SK-N-SH (cell line): ENCODE measurements at regions not wholly inside any gene's neighbourhood (a gene's known extent, or its start where the extent isn't known, plus 50 kb on each side); places are given as distances from the start of the nearest gene placed in this dataset.
"Not testable (repeated sequence)": the region's sequence is repeated elsewhere in the genome, so short reads cannot be mapped to it uniquely, and the experiment has no call there.

Experiments
- CTCF ChIA-PET: fragments of 300-600, 350-600 bp; formaldehyde crosslinking; extraction: SDS; loops from one replicate; lab custom pipeline; 2021; lab: Yijun Ruan, JAX
- POLR2A ChIA-PET: fragments of 350-600 bp; sonication (Branson Sonifier 250); formaldehyde crosslinking; extraction: SDS; loops from one replicate; lab custom pipeline; 2020; ENCODE audit warnings: antibody characterized with exemption, inconsistent platforms; lab: Yijun Ruan, JAX
- DNase-seq: peaks from one replicate; pipeline ENCODE4 v3.0.0; 2012
- H2AFZ ChIP-seq: fragments of 200-600 bp; sonication (generic); 2 replicates; pipeline ENCODE4 v1.8.1; 2016; ENCODE audit warnings: antibody characterized with exemption, mild to moderate bottlenecking, low read depth
- H3F3A ChIP-seq: fragments of 200-600 bp; sonication (generic); replicated peaks from 2 replicates; pipeline ENCODE3; 2016; ENCODE audit warnings: antibody characterized with exemption, mild to moderate bottlenecking; ENCODE audit not compliant: insufficient read depth
- H3K27ac ChIP-seq, 2 experiments: fragments of 200-500 bp in 1 of 2; fragments of 200-600 bp in 1 of 2; sonication (Bioruptor generic) in 1 of 2; sonication (generic), shearing (Covaris generic) in 1 of 2; 2 replicates each; pipeline versions ENCODE4 v1.5.1 to v1.6.1; 2014 to 2016; ENCODE audit warnings: low read depth in 2 of 2, inconsistent platforms in 1 of 2, low read length in 1 of 2, mild to moderate bottlenecking in 1 of 2, mixed read lengths in 1 of 2
- H3K27me3 ChIP-seq: fragments of 200-600 bp; sonication (generic), shearing (Covaris generic); 2 replicates; pipeline ENCODE4 v1.6.1; 2016; ENCODE audit warnings: mixed run types; ENCODE audit not compliant: insufficient read depth
- H3K36me3 ChIP-seq, 2 experiments: fragments of 200-500 bp in 1 of 2; fragments of 200-600 bp in 1 of 2; sonication (Bioruptor generic) in 1 of 2; sonication (generic) in 1 of 2; replicated peaks in 1 of 2; 2 replicates each; pipeline versions ENCODE3 to v1.5.1; 2014 to 2016; ENCODE audit warnings: low read length in 1 of 2, mild to moderate bottlenecking in 1 of 2; ENCODE audit not compliant: insufficient read depth in 2 of 2, control insufficient read depth in 1 of 2
- H3K4me1 ChIP-seq, 2 experiments: fragments of 200-500 bp in 1 of 2; fragments of 200-600 bp in 1 of 2; sonication (Bioruptor generic) in 1 of 2; sonication (generic), shearing (Covaris generic) in 1 of 2; 2 replicates each; pipeline versions ENCODE4 v1.5.1 to v1.6.1; 2014 to 2016; ENCODE audit warnings: low read depth in 1 of 2, low read length in 1 of 2, mixed run types in 1 of 2; ENCODE audit not compliant: insufficient read depth in 2 of 2, control insufficient read depth in 1 of 2
- H3K4me2 ChIP-seq: fragments of 200-600 bp; sonication (generic), shearing (Covaris generic); 2 replicates; pipeline ENCODE4 v1.6.1; 2017; ENCODE audit warnings: mixed run types
- H3K4me3 ChIP-seq, 2 experiments: fragments of 200-500 bp in 1 of 2; fragments of 200-600 bp in 1 of 2; sonication (Bioruptor generic) in 1 of 2; sonication (generic), shearing (Covaris generic) in 1 of 2; 2 replicates each; pipeline versions ENCODE4 v1.5.1 to v1.8.1; 2014 to 2016; ENCODE audit warnings: low read depth in 2 of 2, inconsistent platforms in 1 of 2, low read length in 1 of 2, mild to moderate bottlenecking in 1 of 2, mixed read lengths in 1 of 2, moderate library complexity in 1 of 2
- H3K79me2 ChIP-seq: fragments of 200-600 bp; sonication (generic); 2 replicates; pipeline ENCODE4 v1.8.1; 2017; ENCODE audit warnings: mild to moderate bottlenecking; ENCODE audit not compliant: insufficient read depth
- H3K9ac ChIP-seq: fragments of 200-600 bp; sonication (generic); 2 replicates; pipeline ENCODE4 v1.6.1; 2017; ENCODE audit warnings: mixed run types
- H3K9me2 ChIP-seq: fragments of 200-600 bp; sonication (generic); 2 replicates; pipeline ENCODE4 v1.6.1; 2017; ENCODE audit warnings: mixed run types
- H3K9me3 ChIP-seq: fragments of 200-600 bp; sonication (generic); 2 replicates; pipeline ENCODE4 v1.6.1; 2017; ENCODE audit warnings: mixed run types, mild to moderate bottlenecking, moderate library complexity
- H4K20me1 ChIP-seq: fragments of 200-600 bp; sonication (generic); 2 replicates; pipeline ENCODE4 v1.6.1; 2017; ENCODE audit warnings: mild to moderate bottlenecking, mixed run types; ENCODE audit not compliant: insufficient read depth
- CTCF ChIP-seq: fragments of 200-600 bp; sonication (generic); IDR thresholded peaks from 2 replicates; pipeline ENCODE4 v1.6.1; 2017; ENCODE audit warnings: antibody characterized with exemption, mild to moderate bottlenecking, moderate library complexity
- EZH2phosphoT487 ChIP-seq: fragments of 200-600 bp; sonication (generic); IDR thresholded peaks from 2 replicates; pipeline ENCODE4 v1.6.1; 2017; ENCODE audit warnings: low read depth, mixed run types, mild to moderate bottlenecking, antibody characterized with exemption, moderate library complexity, borderline replicate concordance
- FOXJ3 ChIP-seq: sonication (generic); formaldehyde crosslinking; IDR thresholded peaks from 2 replicates; pipeline ENCODE4 v1.5.1; 2020; ENCODE audit warnings: mild to moderate bottlenecking, missing genetic modification reagents
- GABPA ChIP-seq: IDR thresholded peaks from 2 replicates; pipeline ENCODE4 v1.4.0; 2012; ENCODE audit warnings: low read depth, mild to moderate bottlenecking
- IRF3 ChIP-seq: fragments of 150-350 bp; IDR thresholded peaks from 2 replicates; pipeline ENCODE4 v1.6.1; 2016; ENCODE audit warnings: mild to moderate bottlenecking, low read depth, low read length
- NFIC ChIP-seq: IDR thresholded peaks from 2 replicates; pipeline ENCODE4 v1.4.0; 2012; ENCODE audit warnings: borderline replicate concordance
- POLR2AphosphoS5 ChIP-seq: IDR thresholded peaks from 2 replicates; pipeline ENCODE4 v1.6.1; 2012; ENCODE audit warnings: low read depth, low read length
- RCOR1 ChIP-seq: fragments of 150-350 bp; IDR thresholded peaks from 2 replicates; pipeline ENCODE4 v1.6.1; 2017; ENCODE audit warnings: antibody characterized with exemption, low read length
- RFX5 ChIP-seq: IDR thresholded peaks from 2 replicates; pipeline ENCODE4 v1.6.1; 2012; ENCODE audit warnings: mild to moderate bottlenecking, improper control_type of control experiment, low read length
- RXRA ChIP-seq: IDR thresholded peaks from 2 replicates; pipeline ENCODE4 v1.4.0; 2012; ENCODE audit warnings: low read depth, mild to moderate bottlenecking, borderline replicate concordance
- SIN3A ChIP-seq: IDR thresholded peaks from 2 replicates; pipeline ENCODE4 v1.6.1; 2012; ENCODE audit warnings: low read depth, mild to moderate bottlenecking, low read length, moderate library complexity, borderline replicate concordance
- SMC3 ChIP-seq: IDR thresholded peaks from 2 replicates; pipeline ENCODE4 v1.6.1; 2012; ENCODE audit warnings: low read depth, low read length, improper control_type of control experiment
- TEAD4 ChIP-seq: IDR thresholded peaks from 2 replicates; pipeline ENCODE4 v1.4.0; 2012; ENCODE audit warnings: mild to moderate bottlenecking, borderline replicate concordance; ENCODE audit not compliant: insufficient read depth
- USF1 ChIP-seq: IDR thresholded peaks from 2 replicates; pipeline ENCODE4 v1.4.0; 2012; ENCODE audit warnings: low read depth, borderline replicate concordance
- YY1 ChIP-seq: IDR thresholded peaks from 2 replicates; pipeline ENCODE4 v1.4.0; 2012; ENCODE audit warnings: low read depth, mild to moderate bottlenecking
- WGBS: methylation state at CpG from one replicate; pipeline ENCODE4 v1.1.6; 2017; ENCODE audit warnings: low lambda C conversion rate; 5-methylcytosine and 5-hydroxymethylcytosine counted together

- H3K9ac ChIP-seq, H3K9me2 ChIP-seq, H3K27ac ChIP-seq, H3K4me2 ChIP-seq, H3K27me3 ChIP-seq, POLR2A ChIA-PET, CTCF ChIA-PET, H3K9me3 ChIP-seq, H2AFZ ChIP-seq, H3F3A ChIP-seq, H4K20me1 ChIP-seq, H3K4me3 ChIP-seq, H3K79me2 ChIP-seq, H3K36me3 ChIP-seq, H3K4me1 ChIP-seq, DNase-seq: not testable (repeated sequence)
- WGBS, result 88% methylated on average over 1 of the region's 1 CpG
Measured at GRCh38 chr3:178112552-178112951, 423.7 kb upstream of the KCNMB2 start.

- H3K4me3 ChIP-seq, result no peak overlapping the region
- no peak overlapping the region for H2AFZ ChIP-seq
- POLR2A ChIA-PET, result no interaction called here
- CTCF ChIA-PET, result interaction anchor here (1.4 kb wide), 1 partner anchor 22 kb away, joined by 4 read pairs; no protein-coding TSS in a partner anchor
- no peak overlapping the region for H3K27ac ChIP-seq
- 25% methylated on average over 1 of the region's 3 CpGs for WGBS
- no peaks in the 10 kb centered on the region for H3K27me3 ChIP-seq
- H3K79me2 ChIP-seq, result no peaks in the 10 kb centered on the region
- H3K9me2 ChIP-seq, result no peaks in the 10 kb centered on the region
- H3F3A ChIP-seq, result no peaks in the 10 kb centered on the region
- H3K4me2 ChIP-seq, result no peak overlapping the region
- H3K4me1 ChIP-seq, result no peaks in the 10 kb centered on the region; a peak in 1 of 4 replicates
- H3K36me3 ChIP-seq, result no peaks in the 10 kb centered on the region
- no peaks in the 10 kb centered on the region for H4K20me1 ChIP-seq
- TF ChIP-seq CTCF, result no peak
- no peak for TF ChIP-seq GABPA
- no peak for TF ChIP-seq EZH2phosphoT487
- no peak for TF ChIP-seq RXRA
- TF ChIP-seq FOXJ3 (CRISPR knock-in tag), result no peak
- no peak for TF ChIP-seq RFX5
- TF ChIP-seq TEAD4, result no peak
- TF ChIP-seq SIN3A, result no peak
- TF ChIP-seq POLR2AphosphoS5, result no peak
- TF ChIP-seq NFIC, result no peak
- no peak for TF ChIP-seq SMC3
- no peak for TF ChIP-seq YY1
- TF ChIP-seq RCOR1, result no peak
- no peak for TF ChIP-seq USF1
- no peak for TF ChIP-seq IRF3
- no peak overlapping the region for H3K9ac ChIP-seq
- DNase-seq, result no peak
- H3K9me3 ChIP-seq, result no peaks in the 10 kb centered on the region
Measured at GRCh38 chr3:178117641-178118040, 418.6 kb upstream of the KCNMB2 start.
